ENCODE measurements at regions not wholly inside any gene's neighbourhood (a gene's known extent, or its start where the extent isn't known, plus 50 kb on each side); places are given as distances from the start of the nearest gene placed in this dataset.

DNA sequence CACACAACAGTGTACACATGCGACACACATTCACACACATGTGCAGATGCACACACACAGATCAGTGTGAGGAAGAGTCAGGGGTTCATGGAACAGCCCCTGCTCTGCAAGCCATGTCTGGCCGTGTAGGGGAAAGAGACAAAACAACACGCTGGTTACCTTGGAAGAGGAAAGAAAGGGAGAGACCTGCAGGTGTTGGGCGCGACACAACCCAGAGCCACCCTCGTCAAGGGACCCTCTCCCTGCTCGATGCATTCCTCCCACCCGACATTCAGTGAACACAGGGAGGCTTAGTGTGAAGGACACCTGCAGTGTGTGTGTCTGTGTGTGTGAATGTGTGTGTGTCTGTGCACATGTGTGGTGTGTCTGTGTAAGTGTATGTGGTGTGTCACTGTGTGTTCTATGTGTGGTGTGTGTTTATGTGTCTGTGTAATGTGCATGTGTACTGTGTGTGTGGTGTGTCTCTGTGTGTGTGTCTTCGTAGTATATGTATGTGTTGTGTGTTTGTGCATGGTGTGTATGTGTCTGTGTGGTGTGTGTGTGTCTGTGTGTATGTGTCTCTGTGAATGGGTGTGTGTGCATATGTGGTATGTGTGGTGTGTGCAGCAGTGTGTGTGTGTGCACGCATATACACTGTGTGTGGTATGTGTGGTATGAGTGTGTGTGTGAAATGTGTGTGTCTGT, 69.5 kb upstream of the PITRM1 start:
- TF ChIP-seq, protein P1, sequence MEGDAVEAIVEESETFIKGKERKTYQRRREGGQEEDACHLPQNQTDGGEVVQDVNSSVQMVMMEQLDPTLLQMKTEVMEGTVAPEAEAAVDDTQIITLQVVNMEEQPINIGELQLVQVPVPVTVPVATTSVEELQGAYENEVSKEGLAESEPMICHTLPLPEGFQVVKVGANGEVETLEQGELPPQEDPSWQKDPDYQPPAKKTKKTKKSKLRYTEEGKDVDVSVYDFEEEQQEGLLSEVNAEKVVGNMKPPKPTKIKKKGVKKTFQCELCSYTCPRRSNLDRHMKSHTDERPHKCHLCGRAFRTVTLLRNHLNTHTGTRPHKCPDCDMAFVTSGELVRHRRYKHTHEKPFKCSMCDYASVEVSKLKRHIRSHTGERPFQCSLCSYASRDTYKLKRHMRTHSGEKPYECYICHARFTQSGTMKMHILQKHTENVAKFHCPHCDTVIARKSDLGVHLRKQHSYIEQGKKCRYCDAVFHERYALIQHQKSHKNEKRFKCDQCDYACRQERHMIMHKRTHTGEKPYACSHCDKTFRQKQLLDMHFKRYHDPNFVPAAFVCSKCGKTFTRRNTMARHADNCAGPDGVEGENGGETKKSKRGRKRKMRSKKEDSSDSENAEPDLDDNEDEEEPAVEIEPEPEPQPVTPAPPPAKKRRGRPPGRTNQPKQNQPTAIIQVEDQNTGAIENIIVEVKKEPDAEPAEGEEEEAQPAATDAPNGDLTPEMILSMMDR (IDR thresholded peaks at IDR 0.05 in 4 of 5, conservative IDR thresholded peaks at IDR 0.05 in 1 of 5) = no peak
- no peak for TF ChIP-seq POLR2A (IDR thresholded peaks at IDR 0.05)

All from gastrocnemius medialis (tissue), 4 donors.